Esophagus squamous epithelium (tissue), 4 donors: ENCODE measurements at regions not wholly inside any gene's neighbourhood (a gene's known extent, or its start where the extent isn't known, plus 50 kb on each side); places are given as distances from the start of the nearest gene placed in this dataset.

Source experiments
- CTCF ChIP-seq, 6 experiments: fragments of 450-650 bp in 4 of 6; fragments of 200-600 bp in 2 of 6; sonication (generic) in 2 of 6; IDR thresholded peaks; one replicate each; pipeline ENCODE4 v1.5.1; 2016 to 2019; ENCODE audit warnings: antibody characterized with exemption in 6 of 6, mild to moderate bottlenecking in 4 of 6, moderate library complexity in 4 of 6
- POLR2A ChIP-seq, 4 donors: fragments of 450-650 bp; IDR thresholded peaks; one replicate each; pipeline ENCODE4 v1.6.1; 2017; ENCODE audit warnings: antibody characterized with exemption in 4 of 4, mild to moderate bottlenecking in 4 of 4, moderate library complexity in 3 of 4

GRCh38 chr13:80685942-80686341 is 345.0 kb upstream of the SPRY2 start:
- no peak for TF ChIP-seq CTCF (IDR thresholded peaks at IDR 0.05)
- TF ChIP-seq POLR2A (IDR thresholded peaks at IDR 0.05) = no peak
